ENCODE measurements at regions not wholly inside any gene's neighbourhood (a gene's known extent, or its start where the extent isn't known, plus 50 kb on each side); places are given as distances from the start of the nearest gene placed in this dataset.
"Not testable (repeated sequence)": the region's sequence is repeated elsewhere in the genome, so short reads cannot be mapped to it uniquely, and the experiment has no call there.

DNA sequence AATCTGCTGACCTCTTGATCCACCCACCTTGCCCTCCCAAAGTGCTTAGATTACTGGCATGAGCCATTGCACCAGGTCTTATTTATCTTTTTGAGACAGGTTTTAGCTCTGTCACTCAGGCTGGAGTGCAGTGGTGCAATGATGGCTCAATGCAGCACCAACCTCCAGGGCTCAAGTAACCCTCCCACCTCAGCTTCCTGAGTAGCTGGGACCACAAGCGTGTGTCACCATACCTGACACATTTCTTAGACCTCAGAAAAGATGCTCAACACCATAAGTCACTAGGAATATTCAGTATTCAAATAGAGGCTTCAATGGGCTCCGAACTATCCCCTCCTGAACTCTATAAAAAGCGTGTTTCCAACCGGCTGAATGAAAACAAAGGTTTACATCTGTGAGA, 268.6 kb upstream of the ZNF337 start:
- TF ChIP-seq, protein P1, sequence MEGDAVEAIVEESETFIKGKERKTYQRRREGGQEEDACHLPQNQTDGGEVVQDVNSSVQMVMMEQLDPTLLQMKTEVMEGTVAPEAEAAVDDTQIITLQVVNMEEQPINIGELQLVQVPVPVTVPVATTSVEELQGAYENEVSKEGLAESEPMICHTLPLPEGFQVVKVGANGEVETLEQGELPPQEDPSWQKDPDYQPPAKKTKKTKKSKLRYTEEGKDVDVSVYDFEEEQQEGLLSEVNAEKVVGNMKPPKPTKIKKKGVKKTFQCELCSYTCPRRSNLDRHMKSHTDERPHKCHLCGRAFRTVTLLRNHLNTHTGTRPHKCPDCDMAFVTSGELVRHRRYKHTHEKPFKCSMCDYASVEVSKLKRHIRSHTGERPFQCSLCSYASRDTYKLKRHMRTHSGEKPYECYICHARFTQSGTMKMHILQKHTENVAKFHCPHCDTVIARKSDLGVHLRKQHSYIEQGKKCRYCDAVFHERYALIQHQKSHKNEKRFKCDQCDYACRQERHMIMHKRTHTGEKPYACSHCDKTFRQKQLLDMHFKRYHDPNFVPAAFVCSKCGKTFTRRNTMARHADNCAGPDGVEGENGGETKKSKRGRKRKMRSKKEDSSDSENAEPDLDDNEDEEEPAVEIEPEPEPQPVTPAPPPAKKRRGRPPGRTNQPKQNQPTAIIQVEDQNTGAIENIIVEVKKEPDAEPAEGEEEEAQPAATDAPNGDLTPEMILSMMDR (IDR thresholded peaks at IDR 0.05; ENCODE audit: low read length) = not testable (repeated sequence)
- TF ChIP-seq EZH2 (optimal IDR thresholded peaks at IDR 0.05; ENCODE audit: low read depth, low read length); EZH2phosphoT487 (IDR thresholded peaks at IDR 0.05; ENCODE audit: low read length): not testable (repeated sequence)

Measured in MM.1S (cell line).